Skeletal muscle cell (primary cell): ENCODE measurements at regions not wholly inside any gene's neighbourhood (a gene's known extent, or its start where the extent isn't known, plus 50 kb on each side); places are given as distances from the start of the nearest gene placed in this dataset.

Experiments
- DNase-seq: peaks from one replicate; pipeline ENCODE4 v3.0.0-alpha.2; 2010; ENCODE audit warnings: low read depth
- H3K4me3 ChIP-seq: 2 replicates; pipeline ENCODE4 v1.5.1; 2011; ENCODE audit warnings: low read depth, mild to moderate bottlenecking, control low read depth, low read length, moderate library complexity

DNA sequence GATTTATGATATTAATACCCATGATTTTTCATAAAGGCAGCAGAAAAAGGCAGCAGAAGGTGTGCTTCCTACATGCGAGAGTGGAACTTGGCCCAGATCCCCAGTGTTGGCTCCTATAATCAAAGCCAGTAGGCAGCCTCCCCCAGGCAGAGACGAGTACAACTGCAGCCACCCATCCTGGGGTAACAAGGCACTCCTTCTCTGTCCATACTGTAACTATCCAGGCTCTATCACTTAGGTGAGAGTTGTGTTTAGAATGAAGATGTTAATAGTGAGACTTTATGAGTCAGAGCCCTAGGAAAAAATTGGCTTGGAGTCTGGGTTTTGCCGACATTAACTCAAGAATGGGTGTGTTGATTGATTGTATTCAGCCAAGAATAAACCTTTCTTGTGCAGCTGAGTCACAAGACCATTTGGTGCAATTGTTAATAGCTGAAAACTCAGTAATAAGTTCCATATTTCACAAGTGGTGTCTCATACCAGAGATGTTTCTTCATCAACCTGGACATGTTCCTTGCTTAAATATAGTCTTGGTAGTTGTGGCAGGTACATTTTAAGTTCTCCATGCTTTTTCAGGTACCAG lies 322.3 kb downstream of the DUSP10 start:
- H3K4me3 ChIP-seq: no peak overlapping the region
- peak; percentile 69 for DNase-seq

DNA sequence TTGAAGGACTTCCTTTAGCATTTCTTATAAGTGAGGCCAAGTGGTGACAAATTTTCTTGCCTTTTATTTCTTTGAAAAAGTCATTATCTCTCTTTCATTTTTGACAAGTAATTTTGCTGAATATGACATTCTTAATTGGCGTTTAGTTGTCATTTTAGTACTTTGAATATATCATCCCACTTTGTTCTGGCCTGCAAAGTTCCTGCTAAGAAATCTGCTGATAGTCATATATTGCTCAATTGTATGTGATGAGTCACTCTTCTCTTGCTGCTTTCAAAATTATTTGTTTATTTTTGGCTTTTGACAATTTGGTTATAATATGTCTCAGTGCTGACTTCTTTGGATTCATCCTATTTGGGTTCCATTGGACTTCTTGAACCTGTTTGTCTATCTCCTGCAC lies 312.6 kb downstream of the DUSP10 start:
- no peak overlapping the region for H3K4me3 ChIP-seq
- no peak for DNase-seq

DNA sequence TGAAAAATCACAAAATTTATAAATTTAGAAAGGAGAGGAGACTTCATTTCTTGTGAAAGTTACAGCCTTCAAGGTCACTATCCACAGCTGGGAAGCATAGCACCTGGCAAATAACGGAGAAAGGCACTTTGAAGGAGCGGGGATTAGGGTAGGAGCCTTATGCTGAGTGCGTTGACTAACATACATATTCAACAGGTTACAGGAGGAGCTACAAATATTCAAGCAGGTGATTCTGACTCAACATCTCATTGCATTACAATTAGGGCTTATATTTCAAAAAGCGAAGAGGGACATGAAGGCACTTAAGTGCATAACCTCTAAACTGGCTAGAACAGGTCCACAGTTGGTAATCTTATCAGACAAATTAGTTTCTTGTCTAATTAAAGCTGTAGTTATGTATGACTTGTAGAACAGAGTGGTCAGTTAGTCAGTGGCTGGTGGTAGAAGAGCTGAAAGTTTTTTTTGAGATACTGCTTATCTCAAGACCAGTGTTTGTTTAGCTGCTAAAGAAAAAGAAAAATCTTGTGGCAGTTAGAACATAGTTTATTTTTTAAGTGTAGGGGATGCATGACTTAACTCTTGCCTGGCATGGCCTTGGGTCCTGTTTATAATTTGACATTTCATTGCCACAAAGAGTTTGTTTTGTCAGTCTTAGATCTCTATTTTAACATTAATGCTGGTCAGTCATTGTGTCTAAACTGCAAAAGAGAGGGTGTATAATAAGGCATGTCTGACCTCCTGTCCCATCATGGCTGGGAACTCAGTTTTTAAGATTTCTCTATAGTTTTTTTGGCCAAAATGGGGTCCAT lies 311.5 kb downstream of the DUSP10 start:
- DNase-seq: no peak
- H3K4me3 ChIP-seq: no peak overlapping the region

DNA sequence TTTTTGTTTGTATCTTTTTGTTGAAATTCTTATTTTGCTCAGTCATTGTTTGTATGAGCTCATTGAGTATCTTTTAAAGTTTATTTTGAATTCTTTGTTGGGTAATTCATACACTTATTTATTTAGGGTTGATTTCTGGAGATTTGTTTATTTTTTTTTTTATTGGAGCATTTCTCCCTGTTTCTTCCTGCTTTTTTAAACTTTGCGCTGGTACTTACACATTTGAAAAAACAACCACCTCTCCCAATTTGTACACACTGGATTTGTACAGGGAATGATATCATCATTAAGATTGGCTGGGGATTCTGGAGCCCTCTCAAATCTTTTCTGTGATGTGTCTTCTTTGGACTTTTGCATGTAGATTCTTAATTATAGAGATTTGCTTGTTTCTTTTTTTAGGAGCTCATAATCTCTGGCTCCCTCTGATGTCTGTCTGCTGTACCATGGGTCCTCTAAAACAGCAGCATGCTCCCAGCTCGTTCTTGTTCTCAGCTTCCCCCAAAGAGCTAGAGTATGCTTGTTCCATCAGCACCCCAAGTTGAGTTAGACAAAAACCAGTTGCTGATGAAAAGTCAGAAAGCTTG lies 310.7 kb downstream of the DUSP10 start:
- DNase-seq: no peak

DNA sequence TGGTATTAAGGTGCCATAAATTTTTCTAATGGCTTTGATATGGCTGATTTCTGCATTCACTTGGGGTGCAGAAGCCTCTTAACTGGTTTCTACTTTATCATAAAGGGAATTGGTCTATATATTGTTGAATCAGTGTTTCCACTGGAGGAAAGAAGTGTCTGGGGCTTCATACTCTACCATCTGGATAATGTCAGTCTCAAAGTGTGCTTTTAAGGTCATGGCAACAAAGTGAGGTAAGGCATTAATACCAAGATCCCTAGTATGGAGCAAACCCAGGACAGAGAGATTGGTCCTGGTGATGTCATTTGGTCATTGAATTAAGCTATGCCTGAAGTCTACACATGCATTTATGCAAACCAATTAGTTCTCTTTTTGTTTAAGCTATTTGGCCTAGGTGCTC lies 309.9 kb downstream of the DUSP10 start:
- no peak for DNase-seq

More for the DNA sequence above, 310.7 kb downstream of the DUSP10 start:
- H3K4me3 ChIP-seq: no peak overlapping the region

DNA sequence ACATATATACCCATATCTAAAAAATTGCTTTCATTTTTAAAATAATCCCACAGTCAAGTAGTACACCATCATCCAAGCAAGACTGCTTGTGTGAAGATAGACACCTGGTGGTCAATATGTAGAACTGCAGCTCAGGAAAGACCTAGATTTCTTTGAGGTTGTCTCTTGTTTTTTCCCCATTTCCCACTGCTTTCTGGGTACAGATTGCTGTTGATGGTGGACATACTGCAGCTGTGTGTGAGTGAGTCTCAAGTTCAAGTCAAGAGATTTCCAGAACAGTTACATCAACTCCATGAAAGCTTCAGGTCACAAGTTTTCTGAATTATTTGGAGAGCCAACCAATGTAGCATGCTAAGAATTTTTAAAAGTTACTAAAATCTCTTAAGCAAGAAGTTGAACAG lies 306.4 kb downstream of the DUSP10 start:
- H3K4me3 ChIP-seq: no peak overlapping the region
- DNase-seq: peak; percentile 51

More for the DNA sequence above, 309.9 kb downstream of the DUSP10 start:
- H3K4me3 ChIP-seq: no peak overlapping the region

DNA sequence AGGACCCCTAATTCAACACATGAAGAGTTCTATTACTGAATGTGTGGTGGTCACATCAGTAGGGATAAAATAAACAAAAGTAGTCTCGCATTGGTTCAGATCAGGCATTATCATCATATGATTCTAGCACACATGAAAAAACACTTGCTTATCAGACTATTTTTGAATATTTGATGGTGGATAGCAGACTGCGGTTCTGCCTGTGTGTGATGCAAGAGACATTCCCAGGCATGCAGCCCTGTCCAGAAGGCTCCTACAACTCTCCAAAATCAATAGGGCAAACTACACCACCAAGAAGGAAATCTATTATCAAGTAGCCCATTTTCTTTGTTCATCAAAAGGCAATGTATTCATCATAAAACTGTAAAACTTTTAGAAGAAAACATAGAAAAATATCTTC lies 304.7 kb downstream of the DUSP10 start:
- no peak overlapping the region for H3K4me3 ChIP-seq
- DNase-seq: no peak

DNA sequence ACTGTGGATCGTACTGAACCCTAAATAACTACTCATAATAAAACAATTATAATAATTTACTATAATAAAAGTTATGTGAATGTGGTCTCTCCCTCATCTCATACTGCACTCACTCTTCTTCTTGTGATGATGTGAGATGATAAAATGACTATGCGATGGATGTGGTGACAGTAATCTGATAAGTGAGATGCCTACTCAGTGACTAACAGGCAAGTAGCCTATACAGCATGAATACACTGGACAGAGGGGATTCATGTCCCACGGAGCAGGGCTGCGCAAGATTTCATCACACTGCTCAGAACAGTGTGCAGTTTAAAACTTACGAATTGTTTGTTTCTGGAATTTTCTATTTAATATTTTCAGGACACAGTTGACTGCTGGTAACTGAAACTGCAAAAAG lies 304.0 kb downstream of the DUSP10 start:
- DNase-seq: peak; percentile 69

DNA sequence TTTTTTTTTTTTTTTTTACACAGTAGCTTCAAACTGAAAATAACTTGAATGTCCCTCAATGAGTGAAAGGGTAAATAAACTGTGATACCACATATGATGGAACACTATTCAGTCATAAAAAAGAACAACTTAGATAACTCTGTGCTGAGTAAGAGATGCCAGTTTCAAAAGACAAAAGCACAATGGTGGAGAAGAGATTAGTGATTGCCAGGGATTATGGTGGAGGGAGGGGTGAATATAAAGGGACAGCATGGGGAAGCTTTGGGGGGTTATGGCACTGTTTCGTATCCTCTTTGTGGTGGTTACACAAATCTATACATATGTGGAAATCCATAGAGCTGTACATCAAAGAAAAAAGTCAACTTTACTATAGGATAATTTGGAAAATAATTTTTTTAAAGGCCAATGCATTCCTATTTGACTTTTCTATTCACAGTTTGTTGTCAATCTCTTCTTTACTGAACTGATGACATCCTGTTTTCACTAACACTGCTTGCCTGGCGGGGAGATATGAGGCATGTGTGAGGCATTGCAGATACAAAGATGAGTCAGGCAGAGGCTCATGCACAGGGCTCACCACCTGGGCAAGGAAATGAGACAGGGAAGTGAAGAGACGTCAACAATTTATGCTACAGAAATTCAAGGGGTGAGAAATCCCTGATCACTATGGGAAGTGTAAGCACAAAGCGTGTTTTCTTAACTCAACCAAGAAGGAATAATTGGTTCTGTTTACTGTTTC lies 302.7 kb downstream of the DUSP10 start:
- no peak overlapping the region for H3K4me3 ChIP-seq
- DNase-seq: peak; percentile 84

More for the DNA sequence above, 304.0 kb downstream of the DUSP10 start:
- H3K4me3 ChIP-seq: no peak overlapping the region

DNA sequence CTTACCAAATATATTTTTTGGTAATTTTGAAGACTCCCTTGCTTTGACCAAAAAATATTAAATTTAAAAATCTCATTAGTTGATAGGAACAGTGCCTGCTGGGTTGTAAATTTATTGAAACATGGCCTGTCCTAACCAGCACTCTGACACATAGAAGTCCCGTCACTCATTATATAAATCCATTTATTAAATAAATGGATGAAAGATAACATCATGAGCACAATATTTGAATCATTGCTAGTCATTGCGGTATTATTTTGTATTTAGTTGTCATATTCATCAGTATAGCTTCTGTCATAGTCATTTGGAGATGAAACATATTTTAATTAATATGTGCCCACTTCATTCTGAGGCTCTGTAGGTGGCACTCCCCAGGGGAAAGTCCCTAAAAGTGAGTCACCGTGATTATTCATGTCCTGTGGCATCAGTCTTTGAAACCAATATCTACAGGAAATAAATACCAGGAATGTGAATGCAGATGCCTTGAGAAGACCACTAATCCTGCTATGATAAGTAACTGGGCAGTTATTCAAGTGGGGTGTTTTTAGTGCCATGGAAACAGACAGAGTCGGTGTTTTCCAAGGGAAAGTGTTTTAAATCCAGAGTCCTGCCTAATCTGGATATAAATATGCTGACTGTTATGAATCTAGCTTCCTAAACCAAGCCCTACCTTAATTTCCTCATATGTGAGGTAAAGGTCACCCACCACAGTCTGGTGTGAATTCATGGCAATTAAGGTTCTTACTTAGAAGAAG lies 302.0 kb downstream of the DUSP10 start:
- peak; percentile 78 for DNase-seq
- no peak overlapping the region for H3K4me3 ChIP-seq

DNA sequence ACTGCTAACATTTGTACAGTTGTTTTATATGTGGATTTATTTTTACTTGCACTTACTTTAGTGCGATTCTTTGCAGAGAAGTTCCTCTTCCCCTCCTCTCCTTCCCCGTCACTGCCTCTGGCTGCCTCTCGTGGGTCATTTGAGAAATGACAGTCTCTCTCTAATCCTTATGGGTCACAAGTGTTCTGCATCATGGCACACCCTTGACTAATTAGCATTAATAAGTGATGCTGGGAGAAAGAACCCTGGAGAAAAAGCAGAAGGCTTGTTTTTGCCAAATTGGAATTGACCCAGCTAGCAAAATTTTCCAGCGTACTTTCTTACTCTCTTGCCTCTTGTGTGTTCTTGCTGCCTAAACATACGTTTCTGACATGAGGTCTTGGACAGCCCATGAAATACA lies 301.2 kb downstream of the DUSP10 start:
- DNase-seq: no peak
- H3K4me3 ChIP-seq: no peak overlapping the region

DNA sequence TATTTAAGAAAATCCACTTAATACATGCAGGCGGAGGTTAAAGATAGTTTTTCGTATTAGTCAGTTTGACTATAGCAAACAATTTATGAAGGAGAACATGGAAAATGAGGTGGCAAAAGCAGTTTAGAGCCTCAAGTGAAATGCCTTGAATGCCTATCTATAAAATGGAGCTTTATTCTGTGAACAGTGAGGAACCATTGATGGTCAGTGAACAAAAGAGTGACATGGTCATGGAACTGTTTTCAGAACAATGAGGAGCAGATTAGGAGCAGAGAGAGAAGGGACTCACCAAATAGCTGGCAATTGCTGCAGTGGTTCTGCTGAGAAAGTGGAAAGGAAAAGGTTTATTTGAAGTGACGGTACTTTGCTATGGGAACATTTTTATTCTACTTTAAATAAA lies 299.8 kb downstream of the DUSP10 start:
- DNase-seq: no peak
- no peak overlapping the region for H3K4me3 ChIP-seq

DNA sequence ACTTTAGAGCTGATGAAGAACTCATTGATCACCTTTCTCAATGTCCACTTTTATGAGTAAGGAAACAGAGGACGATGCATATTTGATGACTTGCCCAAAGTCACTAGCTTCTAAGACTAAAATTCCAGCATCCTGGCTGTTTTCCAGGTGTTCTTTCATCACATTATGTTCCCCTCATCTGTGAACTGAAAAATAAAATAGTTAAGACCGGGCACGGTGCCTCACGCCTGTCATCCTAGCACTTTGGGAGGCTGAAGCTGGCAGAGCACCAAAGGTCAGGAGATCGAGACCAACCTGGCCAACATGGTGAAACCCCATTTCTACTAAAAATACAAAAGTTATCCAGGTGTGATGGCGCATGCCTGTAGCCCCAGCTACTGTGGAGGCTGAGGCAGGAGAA lies 297.5 kb downstream of the DUSP10 start:
- no peak for DNase-seq
- H3K4me3 ChIP-seq: no peak overlapping the region

DNA sequence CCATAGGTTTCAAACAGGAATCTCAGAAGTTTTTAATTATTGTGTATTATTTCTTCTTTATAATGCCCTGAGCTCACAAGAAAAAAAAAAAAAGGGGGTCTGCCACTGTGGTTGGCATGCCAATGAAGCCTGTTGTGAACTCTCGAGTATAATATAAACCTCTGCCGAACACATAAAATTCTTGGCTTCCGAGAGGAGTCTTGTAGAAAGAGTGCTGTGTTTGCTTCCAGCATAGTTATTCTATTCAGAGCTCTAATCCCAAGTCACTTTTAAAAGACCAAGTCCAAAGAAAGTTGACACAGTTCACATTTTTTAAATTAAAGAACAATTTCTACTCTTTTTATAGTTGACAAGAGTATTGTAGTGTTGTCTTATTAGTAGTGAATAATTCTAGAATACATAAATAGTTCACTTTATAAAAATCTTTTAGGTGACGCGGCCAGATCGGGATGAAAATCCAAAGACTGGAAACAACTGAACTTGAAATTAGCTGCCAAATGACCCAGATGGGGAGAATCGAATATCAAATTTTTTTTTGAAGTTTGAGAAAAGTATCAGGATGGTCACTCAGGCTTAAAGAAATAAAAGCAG lies 293.2 kb downstream of the DUSP10 start:
- H3K4me3 ChIP-seq: no peak overlapping the region
- DNase-seq: no peak

DNA sequence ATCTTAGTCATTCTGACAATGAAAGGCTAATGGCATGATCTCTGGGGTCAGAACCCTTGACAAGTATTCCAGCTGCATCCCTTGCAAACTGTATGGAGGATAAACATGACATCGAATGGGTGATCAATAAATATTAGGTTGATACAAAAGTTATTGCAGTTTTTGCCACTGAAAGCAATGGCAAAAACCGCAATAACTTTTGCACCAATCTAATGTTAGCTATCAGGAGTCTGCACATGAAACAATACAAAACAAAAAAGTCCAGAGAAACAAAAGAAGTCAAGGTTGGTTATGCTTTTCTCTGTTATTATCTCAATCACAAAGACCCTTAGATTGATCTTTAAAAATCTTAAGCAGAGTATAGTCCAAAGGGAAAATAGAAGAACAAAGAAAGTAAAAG lies 292.7 kb downstream of the DUSP10 start:
- H3K4me3 ChIP-seq: no peak overlapping the region
- no peak for DNase-seq

DNA sequence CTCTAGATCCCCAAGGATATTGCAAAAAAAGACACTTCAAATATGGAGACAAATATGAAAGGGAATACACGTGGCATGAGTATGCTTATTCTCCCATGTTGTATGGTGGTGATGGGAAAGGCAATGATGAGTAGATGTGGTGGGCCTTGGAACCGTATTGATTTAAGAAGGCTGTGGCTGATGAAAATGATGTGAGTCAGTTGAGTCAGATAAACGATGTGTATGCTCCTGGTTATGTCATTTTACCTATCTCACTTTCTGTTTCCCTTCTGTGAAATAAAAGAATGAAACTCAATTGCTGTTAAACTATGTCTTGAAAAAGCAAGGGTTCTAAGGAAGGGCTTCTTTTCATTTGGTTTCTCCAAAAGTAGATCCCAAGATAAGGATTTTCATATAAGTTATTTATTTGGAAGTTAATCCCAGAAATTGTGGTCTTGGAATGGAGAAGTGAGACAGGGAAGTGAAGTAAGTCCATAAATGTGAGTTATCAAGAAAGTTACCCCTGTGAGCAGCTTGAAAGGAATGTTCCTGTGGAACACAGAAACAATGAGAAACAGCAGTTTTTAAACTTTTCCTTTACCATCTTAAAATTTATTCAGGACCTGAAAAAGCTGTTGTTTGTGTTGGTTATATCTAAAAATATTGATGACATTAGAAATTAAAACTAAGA lies 292.0 kb downstream of the DUSP10 start:
- no peak for DNase-seq
- H3K4me3 ChIP-seq: no peak overlapping the region

DNA sequence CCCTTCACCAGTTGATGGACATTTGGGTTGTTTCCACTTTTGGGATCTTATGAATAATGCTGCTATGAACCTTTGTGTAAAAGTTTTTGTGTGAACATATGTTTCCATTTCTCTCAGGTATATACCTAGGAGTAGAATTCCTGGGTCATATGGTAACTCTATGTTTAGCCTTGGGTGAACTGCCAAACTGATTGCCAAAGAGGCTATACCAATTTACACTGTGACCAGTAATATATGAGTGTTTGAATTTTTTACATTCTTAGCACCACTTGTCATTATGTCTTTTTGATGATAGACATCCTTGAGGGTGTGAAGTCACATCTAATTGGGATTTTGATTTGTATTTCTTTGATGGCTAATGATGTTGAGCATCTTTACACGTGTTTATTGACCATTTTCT lies 290.1 kb downstream of the DUSP10 start:
- H3K4me3 ChIP-seq: no peak overlapping the region
- DNase-seq: no peak

DNA sequence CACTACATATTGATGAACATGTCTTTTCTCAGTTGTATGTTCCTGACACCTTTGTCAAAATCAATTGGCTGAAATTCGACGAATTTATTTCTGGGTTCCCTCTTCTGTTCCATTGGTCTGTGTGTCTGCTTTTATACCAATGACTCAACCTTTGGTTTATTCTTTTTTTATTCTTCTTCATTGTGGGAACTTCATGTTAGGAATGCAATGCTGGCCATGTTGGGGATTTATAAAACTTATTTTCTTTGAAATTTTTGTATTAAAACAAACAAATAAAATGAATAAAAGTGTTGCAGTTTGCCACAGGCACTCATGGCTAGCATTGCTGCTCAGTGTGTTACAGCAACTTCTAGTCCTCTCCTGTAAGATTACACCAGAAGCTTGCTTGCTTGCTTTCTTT lies 287.8 kb downstream of the DUSP10 start:
- DNase-seq: no peak
- no peak overlapping the region for H3K4me3 ChIP-seq

DNA sequence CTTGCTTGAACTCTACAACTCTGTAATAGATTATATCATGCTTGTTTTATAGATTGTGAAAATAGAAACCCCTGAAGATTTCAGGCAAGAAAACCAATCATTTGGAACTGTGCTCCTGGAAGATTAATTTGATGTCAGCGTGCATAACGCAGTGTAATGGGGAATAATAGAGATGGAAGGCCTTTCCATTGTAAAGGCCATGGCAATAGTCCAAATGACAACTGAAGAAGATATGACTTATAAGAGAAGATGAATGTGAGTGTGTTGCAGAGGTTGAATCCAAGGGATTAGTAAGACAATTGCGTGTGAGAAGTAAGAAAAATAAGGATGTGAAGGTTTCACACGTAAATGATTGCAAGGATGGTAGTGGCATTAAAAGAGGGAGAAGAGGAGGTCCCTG lies 285.0 kb downstream of the DUSP10 start:
- no peak for DNase-seq
- no peak overlapping the region for H3K4me3 ChIP-seq
